H9 (cell line): ENCODE measurements at regions not wholly inside any gene's neighbourhood (a gene's known extent, or its start where the extent isn't known, plus 50 kb on each side); places are given as distances from the start of the nearest gene placed in this dataset.

ENCODE experiments used
- DNase-seq: peaks from one replicate; pipeline ENCODE4 v3.0.0-alpha.2; 2017
- H2AFZ ChIP-seq: one replicate; pipeline ENCODE4 v1.6.1; 2013; ENCODE audit warnings: mild to moderate bottlenecking, low read length, control low read depth, moderate library complexity
- H2AK5ac ChIP-seq: 2 replicates; pipeline ENCODE4 v1.6.1; 2013; ENCODE audit warnings: low read length, control low read depth, mixed read lengths; ENCODE audit not compliant: insufficient read length
- H2BK120ac ChIP-seq: one replicate; pipeline ENCODE4 v1.6.1; 2013; ENCODE audit warnings: low read depth, mild to moderate bottlenecking, low read length, control low read depth, inconsistent platforms; ENCODE audit not compliant: poor library complexity, severe bottlenecking
- H2BK12ac ChIP-seq: 2 replicates; pipeline ENCODE4 v1.6.1; 2013; ENCODE audit warnings: low read length, control low read depth, mixed read lengths, low read depth; ENCODE audit not compliant: insufficient read length
- H2BK15ac ChIP-seq: 2 replicates; pipeline ENCODE4 v1.6.1; 2013; ENCODE audit warnings: low read depth, low read length, control low read depth
- H2BK20ac ChIP-seq: one replicate; pipeline ENCODE4 v1.6.1; 2013; ENCODE audit warnings: low read depth, mild to moderate bottlenecking, low read length, control low read depth, inconsistent platforms; ENCODE audit not compliant: poor library complexity, severe bottlenecking
- H2BK5ac ChIP-seq: 2 replicates; pipeline ENCODE4 v1.6.1; 2013; ENCODE audit warnings: low read length, control low read depth, mixed read lengths; ENCODE audit not compliant: insufficient read length
- H3K14ac ChIP-seq: 2 replicates; pipeline ENCODE4 v1.6.1; 2013; ENCODE audit warnings: low read length, control low read depth; ENCODE audit not compliant: insufficient read depth
- H3K18ac ChIP-seq: 2 replicates; pipeline ENCODE4 v1.6.1; 2013; ENCODE audit warnings: low read depth, mild to moderate bottlenecking, mixed read lengths, low read length, control low read depth; ENCODE audit not compliant: insufficient read length
- H3K23ac ChIP-seq: 2 replicates; pipeline ENCODE4 v1.6.1; 2013; ENCODE audit warnings: low read length, control low read depth, mixed read lengths, low read depth; ENCODE audit not compliant: insufficient read length
- H3K23me2 ChIP-seq: 2 replicates; pipeline ENCODE4 v1.6.1; 2013; ENCODE audit warnings: low read depth, mild to moderate bottlenecking, mixed read lengths, low read length, control low read depth; ENCODE audit not compliant: insufficient read length, poor library complexity, severe bottlenecking
- H3K27ac ChIP-seq: 2 replicates; pipeline ENCODE4 v1.5.1; 2013; ENCODE audit warnings: low read length, control low read depth, mixed read lengths, low read depth; ENCODE audit not compliant: insufficient read length
- H3K27me3 ChIP-seq: 2 replicates; pipeline ENCODE4 v1.6.1; 2013; ENCODE audit warnings: low read length, control low read depth, inconsistent platforms; ENCODE audit not compliant: insufficient read depth
- H3K4ac ChIP-seq: 2 replicates; pipeline ENCODE4 v1.6.1; 2013; ENCODE audit warnings: low read depth, mild to moderate bottlenecking, control low read depth, inconsistent platforms, low read length, moderate library complexity
- H3K4me1 ChIP-seq: 2 replicates; pipeline ENCODE4 v1.6.1; 2013; ENCODE audit warnings: low read length, control low read depth, inconsistent platforms; ENCODE audit not compliant: insufficient read depth
- H3K4me2 ChIP-seq: 2 replicates; pipeline ENCODE4 v1.6.1; 2013; ENCODE audit warnings: low read length, control low read depth, mixed read lengths; ENCODE audit not compliant: insufficient read length, insufficient read depth
- H3K56ac ChIP-seq: 2 replicates; pipeline ENCODE4 v1.6.1; 2013; ENCODE audit warnings: low read depth, mild to moderate bottlenecking, mixed read lengths, low read length, control low read depth; ENCODE audit not compliant: insufficient read length
- H3K79me1 ChIP-seq: 2 replicates; pipeline ENCODE4 v1.6.1; 2013; ENCODE audit warnings: low read depth, mild to moderate bottlenecking, moderate library complexity, low read length, control low read depth, inconsistent platforms; ENCODE audit not compliant: insufficient read depth, poor library complexity, severe bottlenecking
- H3K79me2 ChIP-seq: 2 replicates; pipeline ENCODE4 v1.6.1; 2013; ENCODE audit warnings: low read length, control low read depth, inconsistent platforms; ENCODE audit not compliant: insufficient read depth
- H3K9ac ChIP-seq: 2 replicates; pipeline ENCODE4 v1.6.1; 2013; ENCODE audit warnings: low read length, control low read depth, mixed read lengths; ENCODE audit not compliant: insufficient read length; ENCODE audit errors: extremely low read depth
- H3K9me3 ChIP-seq: one replicate; pipeline ENCODE4 v1.6.1; 2013; ENCODE audit warnings: low read depth, low read length, inconsistent platforms; ENCODE audit not compliant: control insufficient read depth
- H3T11ph ChIP-seq: one replicate; pipeline ENCODE4 v1.6.1; 2013; ENCODE audit warnings: mild to moderate bottlenecking, low read length, control low read depth, inconsistent platforms
- H4K20me1 ChIP-seq: one replicate; pipeline ENCODE4 v1.6.1; 2013; ENCODE audit not compliant: control insufficient read depth, insufficient read length, insufficient read depth
- H4K5ac ChIP-seq: 2 replicates; pipeline ENCODE4 v1.6.1; 2013; ENCODE audit warnings: low read depth, mild to moderate bottlenecking, mixed read lengths, low read length, control low read depth; ENCODE audit not compliant: insufficient read length
- H4K8ac ChIP-seq: replicated peaks from 2 replicates; pipeline ENCODE4 v1.6.1; 2013; ENCODE audit warnings: low read length, control low read depth, mixed read lengths, low read depth; ENCODE audit not compliant: insufficient read length
- H4K91ac ChIP-seq: 2 replicates; pipeline ENCODE4 v1.6.1; 2013; ENCODE audit warnings: low read depth, mild to moderate bottlenecking, moderate library complexity, mixed read lengths, low read length, control low read depth; ENCODE audit not compliant: insufficient read length
- H3K27ac Mint-ChIP-seq, 3 experiments: 2 replicates in 2 of 3; 3 replicates in 1 of 3; pipeline ENCODE4 v1.8.0; 2020 to 2021; ENCODE audit warnings: mixed read lengths in 3 of 3, mild to moderate bottlenecking in 1 of 3, moderate library complexity in 1 of 3
- H3K27me3 Mint-ChIP-seq: 2 replicates; pipeline ENCODE4 v1.8.0; 2021; ENCODE audit warnings: low read depth, mild to moderate bottlenecking, moderate library complexity, mixed read lengths
- H3K36me3 Mint-ChIP-seq, 3 experiments: 2 replicates in 2 of 3; 3 replicates in 1 of 3; pipeline ENCODE4 v1.8.0; 2020 to 2021; ENCODE audit warnings: low read depth in 3 of 3, mixed read lengths in 3 of 3; ENCODE audit not compliant: insufficient read depth in 1 of 3
- H3K4me1 Mint-ChIP-seq, 2 experiments: 2 replicates each; pipeline ENCODE4 v1.8.0; 2020; ENCODE audit warnings: mixed read lengths in 2 of 2
- H3K4me3 Mint-ChIP-seq, 2 experiments: 2 replicates in 1 of 2; 3 replicates in 1 of 2; pipeline ENCODE4 v1.8.0; 2020 to 2021; ENCODE audit warnings: mild to moderate bottlenecking in 2 of 2, mixed read lengths in 2 of 2, moderate library complexity in 1 of 2
- H3K9me3 Mint-ChIP-seq, 2 experiments: 2 replicates in 1 of 2; 3 replicates in 1 of 2; pipeline ENCODE4 v1.8.0; 2020; ENCODE audit warnings: mild to moderate bottlenecking in 2 of 2, mixed read lengths in 2 of 2, moderate library complexity in 1 of 2
- CTCF ChIP-seq: fragments of 200-600 bp; sonication (generic); conservative IDR thresholded peaks from 3 replicates; pipeline ENCODE4 v1.8.0; 2021; ENCODE audit warnings: antibody characterized with exemption, mild to moderate bottlenecking
- WGBS: extraction: QIAGEN DNeasy Blood & Tissue Kit; methylation state at CpG from one replicate; pipeline ENCODE4 v1.1.7; 2013; ENCODE audit warnings: missing lambda C conversion rate, low lambda C conversion rate, mixed read lengths; ENCODE audit not compliant: insufficient read length; ENCODE audit errors: extremely low coverage; 5-methylcytosine and 5-hydroxymethylcytosine counted together

GRCh38 chr9:78985084-78985738 is 586.6 kb upstream of the TLE4 start:
- no peak for DNase-seq
- H3K79me2 ChIP-seq, result no peaks in the 10 kb centered on the region
- no peak overlapping the region for H3K9ac ChIP-seq

More at GRCh38 chr9:78985084-78985738, 586.6 kb upstream of the TLE4 start:
- Histone ChIP-seq H4K5ac (no peak overlapping the region), H2BK5ac (no peak overlapping the region), H3K23ac (no peak overlapping the region), H3K4me1 (peaks cover 2% of the 10 kb centered on the region; the same call in 1 of the 2 replicates), H3K23me2 (no peaks in the 10 kb centered on the region), H3K27me3 (no peaks in the 10 kb centered on the region), H4K20me1 (no peaks in the 10 kb centered on the region), H4K91ac (no peak overlapping the region), H2AFZ (no peak overlapping the region), H3T11ph (no peak overlapping the region), H2BK120ac (no peak overlapping the region), H2AK5ac (no peak overlapping the region), H2BK20ac (no peak overlapping the region), H4K8ac (no peak overlapping the region), H3K4ac (no peak overlapping the region), H3K56ac (no peak overlapping the region), H3K9me3 (no peaks in the 10 kb centered on the region), H2BK12ac (no peak overlapping the region), H2BK15ac (no peak overlapping the region), H3K4me2 (no peak overlapping the region), H3K79me1 (no peaks in the 10 kb centered on the region), H3K14ac (no peak overlapping the region), H3K18ac (no peak overlapping the region), H3K27ac (no peak overlapping the region)
- Mint-ChIP-seq H3K9me3 (no peaks in the 10 kb centered on the region; a peak in 1 of 5 replicates), H3K4me1 (peaks cover 7% of the 10 kb centered on the region in 2 experiments), H3K36me3 (no peaks in the 10 kb centered on the region), H3K4me3 (no peak overlapping the region), H3K27ac (no peak overlapping the region), H3K27me3 (no peaks in the 10 kb centered on the region)
- no peak for TF ChIP-seq CTCF
- WGBS, result no CpG with 5 or more reads among the region's 2 CpGs
